Endodermal cell (in vitro differentiated cells): ENCODE measurements at regions not wholly inside any gene's neighbourhood (a gene's known extent, or its start where the extent isn't known, plus 50 kb on each side); places are given as distances from the start of the nearest gene placed in this dataset.

Experiments
- DNase-seq: peaks from one replicate; pipeline ENCODE4 v3.0.0-alpha.2; 2017
- H3K27ac ChIP-seq: 2 replicates; pipeline ENCODE4 v1.5.1; 2013; ENCODE audit warnings: mild to moderate bottlenecking, low read depth, low read length, moderate library complexity
- H3K27me3 ChIP-seq: 2 replicates; pipeline ENCODE4 v1.6.1; 2013; ENCODE audit warnings: mild to moderate bottlenecking, low read length, moderate library complexity; ENCODE audit not compliant: insufficient read depth, control insufficient read depth, poor library complexity, severe bottlenecking
- H3K36me3 ChIP-seq: 2 replicates; pipeline ENCODE4 v1.7.0; 2013; ENCODE audit warnings: mild to moderate bottlenecking, low read length, moderate library complexity; ENCODE audit not compliant: control insufficient read depth, insufficient read depth
- H3K4me1 ChIP-seq: one replicate; pipeline ENCODE4 v1.7.0; 2013; ENCODE audit warnings: low read length; ENCODE audit not compliant: control insufficient read depth, insufficient read depth
- H3K4me3 ChIP-seq: 2 replicates; pipeline ENCODE4 v1.5.1; 2013; ENCODE audit warnings: mild to moderate bottlenecking, low read length, moderate library complexity
- H3K9ac ChIP-seq: 2 replicates; pipeline ENCODE4 v1.6.1; 2013; ENCODE audit warnings: mild to moderate bottlenecking, low read length, moderate library complexity; ENCODE audit not compliant: poor library complexity, severe bottlenecking; ENCODE audit errors: extremely low read depth
- H3K9me3 ChIP-seq: 2 replicates; pipeline ENCODE4 v1.6.1; 2013; ENCODE audit warnings: mild to moderate bottlenecking, low read length, moderate library complexity; ENCODE audit not compliant: control insufficient read depth
- H3K27ac Mint-ChIP-seq: 2 replicates; pipeline ENCODE4 v1.8.0; 2020; ENCODE audit warnings: mixed read lengths
- H3K27me3 Mint-ChIP-seq: 2 replicates; pipeline ENCODE4 v1.8.0; 2021; ENCODE audit warnings: mild to moderate bottlenecking, mixed read lengths; ENCODE audit not compliant: insufficient read depth
- H3K36me3 Mint-ChIP-seq: 2 replicates; pipeline ENCODE4 v1.8.0; 2020; ENCODE audit warnings: low read depth, mixed read lengths
- H3K4me1 Mint-ChIP-seq: 2 replicates; pipeline ENCODE4 v1.8.0; 2020; ENCODE audit warnings: mixed read lengths
- H3K4me3 Mint-ChIP-seq: 2 replicates; pipeline ENCODE4 v1.8.0; 2020; ENCODE audit warnings: mild to moderate bottlenecking, moderate library complexity, mixed read lengths
- H3K9me3 Mint-ChIP-seq: 2 replicates; pipeline ENCODE4 v1.8.0; 2020; ENCODE audit warnings: mild to moderate bottlenecking, mixed read lengths
- WGBS, 2 experiments: methylation state at CpG; one replicate each; pipeline versions ENCODE4 v1.1.5 to v1.1.7; 2013; ENCODE audit warnings: missing lambda C conversion rate in 2 of 2, mixed read lengths in 1 of 2; ENCODE audit not compliant: insufficient coverage in 1 of 2, insufficient read length in 1 of 2; 5-methylcytosine and 5-hydroxymethylcytosine counted together
- TF ChIP-seq, protein P1 (sequence below): fragments of 200-600 bp; sonication (generic); conservative IDR thresholded peaks from 2 replicates; pipeline ENCODE4 v1.5.0; 2021; ENCODE audit warnings: antibody characterized with exemption, mild to moderate bottlenecking

DNA sequence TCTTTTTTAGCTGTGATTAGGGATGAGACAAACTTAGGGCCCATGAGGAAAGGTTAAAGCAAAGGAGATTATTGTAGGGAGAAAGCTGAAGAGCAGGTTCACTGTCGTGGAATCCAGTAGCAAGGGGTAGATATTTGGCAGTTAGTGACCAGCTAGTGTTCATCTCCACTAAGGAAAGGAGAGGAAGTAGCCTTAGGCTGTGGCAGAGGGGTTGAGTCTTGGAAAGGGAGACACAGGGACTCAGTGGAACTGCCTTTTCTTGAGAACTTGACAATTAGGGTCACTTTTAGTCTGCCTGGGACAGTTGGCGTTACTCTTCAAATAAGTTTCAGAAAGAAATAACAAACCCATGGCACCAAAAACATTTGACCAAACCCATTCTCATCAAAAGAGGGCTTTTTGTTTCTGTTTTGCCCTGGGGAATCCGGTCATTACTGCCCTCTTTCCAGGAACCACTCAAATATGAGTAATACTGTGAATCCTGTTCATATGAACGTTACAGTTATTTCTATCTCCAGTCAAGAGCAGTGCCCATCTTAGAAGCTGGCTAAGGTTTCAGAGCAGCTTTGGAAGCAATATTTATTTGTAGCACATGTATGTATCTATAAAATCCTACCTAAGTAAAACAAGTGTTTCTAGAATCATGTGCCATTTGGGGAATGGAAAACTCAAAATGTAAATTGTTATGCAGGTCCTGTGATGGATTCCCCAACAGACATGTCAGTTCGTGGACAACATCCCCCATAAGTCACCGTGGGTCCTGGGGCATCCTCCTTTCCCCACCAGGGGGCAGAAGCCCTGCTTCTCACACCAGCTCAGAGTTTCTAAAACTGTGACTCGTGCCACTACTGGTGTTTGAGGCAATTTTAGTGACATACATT is 77.3 kb upstream of the PHLPP1 start:
- no peaks in the 10 kb centered on the region for H3K27me3 ChIP-seq
- H3K36me3 ChIP-seq = no peaks in the 10 kb centered on the region
- no peak overlapping the region for H3K9ac ChIP-seq
- peaks cover 6% of the 10 kb centered on the region for H3K4me1 Mint-ChIP-seq
- TF ChIP-seq, protein P1, sequence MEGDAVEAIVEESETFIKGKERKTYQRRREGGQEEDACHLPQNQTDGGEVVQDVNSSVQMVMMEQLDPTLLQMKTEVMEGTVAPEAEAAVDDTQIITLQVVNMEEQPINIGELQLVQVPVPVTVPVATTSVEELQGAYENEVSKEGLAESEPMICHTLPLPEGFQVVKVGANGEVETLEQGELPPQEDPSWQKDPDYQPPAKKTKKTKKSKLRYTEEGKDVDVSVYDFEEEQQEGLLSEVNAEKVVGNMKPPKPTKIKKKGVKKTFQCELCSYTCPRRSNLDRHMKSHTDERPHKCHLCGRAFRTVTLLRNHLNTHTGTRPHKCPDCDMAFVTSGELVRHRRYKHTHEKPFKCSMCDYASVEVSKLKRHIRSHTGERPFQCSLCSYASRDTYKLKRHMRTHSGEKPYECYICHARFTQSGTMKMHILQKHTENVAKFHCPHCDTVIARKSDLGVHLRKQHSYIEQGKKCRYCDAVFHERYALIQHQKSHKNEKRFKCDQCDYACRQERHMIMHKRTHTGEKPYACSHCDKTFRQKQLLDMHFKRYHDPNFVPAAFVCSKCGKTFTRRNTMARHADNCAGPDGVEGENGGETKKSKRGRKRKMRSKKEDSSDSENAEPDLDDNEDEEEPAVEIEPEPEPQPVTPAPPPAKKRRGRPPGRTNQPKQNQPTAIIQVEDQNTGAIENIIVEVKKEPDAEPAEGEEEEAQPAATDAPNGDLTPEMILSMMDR = peak; percentile 90
- no peak overlapping the region for H3K27ac Mint-ChIP-seq
- no peaks in the 10 kb centered on the region for H3K27me3 Mint-ChIP-seq
- H3K4me3 Mint-ChIP-seq = no peak overlapping the region
- 74 to 77% methylated on average over 5 to 7 of the region's 7 CpGs for WGBS, 2 experiments
- DNase-seq = peak; percentile 88
- no peaks in the 10 kb centered on the region for H3K9me3 ChIP-seq
- no peaks in the 10 kb centered on the region for H3K9me3 Mint-ChIP-seq
- no peak overlapping the region for H3K4me3 ChIP-seq
- no peaks in the 10 kb centered on the region for H3K4me1 ChIP-seq
- H3K36me3 Mint-ChIP-seq = no peaks in the 10 kb centered on the region
- H3K27ac ChIP-seq = no peak overlapping the region

GRCh38 chr18:62643181-62643580 is 72.2 kb upstream of the PHLPP1 start:
- H3K9me3 Mint-ChIP-seq = peaks cover 2% of the 10 kb centered on the region
- Histone ChIP-seq H3K27me3 (no peaks in the 10 kb centered on the region), H3K4me1 (no peaks in the 10 kb centered on the region), H3K9me3 (no peaks in the 10 kb centered on the region), H3K27ac (no peak overlapping the region), H3K4me3 (no peak overlapping the region), H3K9ac (no peak overlapping the region), H3K36me3 (no peaks in the 10 kb centered on the region)
- no peak for DNase-seq
- H3K4me3 Mint-ChIP-seq = no peak overlapping the region
- H3K27ac Mint-ChIP-seq = no peak overlapping the region
- H3K27me3 Mint-ChIP-seq = no peaks in the 10 kb centered on the region
- TF ChIP-seq, protein P1 = no peak
- H3K4me1 Mint-ChIP-seq = no peaks in the 10 kb centered on the region
- WGBS, 2 experiments = 76 to 77% methylated on average over 4 to 5 of the region's 5 CpGs
- H3K36me3 Mint-ChIP-seq = no peaks in the 10 kb centered on the region

GRCh38 chr18:62644773-62645172 is 70.6 kb upstream of the PHLPP1 start:
- no peak overlapping the region for H3K4me3 ChIP-seq
- H3K4me1 ChIP-seq = no peaks in the 10 kb centered on the region
- no peaks in the 10 kb centered on the region for H3K4me1 Mint-ChIP-seq
- no peaks in the 10 kb centered on the region for H3K36me3 Mint-ChIP-seq
- no peak overlapping the region for H3K4me3 Mint-ChIP-seq
- H3K27me3 ChIP-seq = no peaks in the 10 kb centered on the region
- no peaks in the 10 kb centered on the region for H3K27me3 Mint-ChIP-seq
- 84 to 89% methylated on average over 3 to 6 of the region's 6 CpGs for WGBS, 2 experiments
- no peak for DNase-seq
- H3K9me3 ChIP-seq = no peaks in the 10 kb centered on the region
- H3K9me3 Mint-ChIP-seq = peaks cover 2% of the 10 kb centered on the region
- no peak overlapping the region for H3K27ac ChIP-seq
- TF ChIP-seq, protein P1 = no peak
- H3K9ac ChIP-seq = no peak overlapping the region
- no peak overlapping the region for H3K27ac Mint-ChIP-seq
- no peaks in the 10 kb centered on the region for H3K36me3 ChIP-seq
